SK-N-SH (cell line): ENCODE measurements at regions not wholly inside any gene's neighbourhood (a gene's known extent, or its start where the extent isn't known, plus 50 kb on each side); places are given as distances from the start of the nearest gene placed in this dataset.

Source experiments
- CTCF ChIA-PET: fragments of 300-600, 350-600 bp; formaldehyde crosslinking; extraction: SDS; loops from one replicate; lab custom pipeline; 2021; lab: Yijun Ruan, JAX
- POLR2A ChIA-PET: fragments of 350-600 bp; sonication (Branson Sonifier 250); formaldehyde crosslinking; extraction: SDS; loops from one replicate; lab custom pipeline; 2020; ENCODE audit warnings: antibody characterized with exemption, inconsistent platforms; lab: Yijun Ruan, JAX
- DNase-seq: peaks from one replicate; pipeline ENCODE4 v3.0.0; 2012
- H2AFZ ChIP-seq: fragments of 200-600 bp; sonication (generic); 2 replicates; pipeline ENCODE4 v1.8.1; 2016; ENCODE audit warnings: antibody characterized with exemption, mild to moderate bottlenecking, low read depth
- H3F3A ChIP-seq: fragments of 200-600 bp; sonication (generic); replicated peaks from 2 replicates; pipeline ENCODE3; 2016; ENCODE audit warnings: antibody characterized with exemption, mild to moderate bottlenecking; ENCODE audit not compliant: insufficient read depth
- H3K27ac ChIP-seq, 2 experiments: fragments of 200-500 bp in 1 of 2; fragments of 200-600 bp in 1 of 2; sonication (Bioruptor generic) in 1 of 2; sonication (generic), shearing (Covaris generic) in 1 of 2; 2 replicates each; pipeline versions ENCODE4 v1.5.1 to v1.6.1; 2014 to 2016; ENCODE audit warnings: low read depth in 2 of 2, inconsistent platforms in 1 of 2, low read length in 1 of 2, mild to moderate bottlenecking in 1 of 2, mixed read lengths in 1 of 2
- H3K27me3 ChIP-seq: fragments of 200-600 bp; sonication (generic), shearing (Covaris generic); 2 replicates; pipeline ENCODE4 v1.6.1; 2016; ENCODE audit warnings: mixed run types; ENCODE audit not compliant: insufficient read depth
- H3K36me3 ChIP-seq, 2 experiments: fragments of 200-500 bp in 1 of 2; fragments of 200-600 bp in 1 of 2; sonication (Bioruptor generic) in 1 of 2; sonication (generic) in 1 of 2; replicated peaks in 1 of 2; 2 replicates each; pipeline versions ENCODE3 to v1.5.1; 2014 to 2016; ENCODE audit warnings: low read length in 1 of 2, mild to moderate bottlenecking in 1 of 2; ENCODE audit not compliant: insufficient read depth in 2 of 2, control insufficient read depth in 1 of 2
- H3K4me1 ChIP-seq, 2 experiments: fragments of 200-500 bp in 1 of 2; fragments of 200-600 bp in 1 of 2; sonication (Bioruptor generic) in 1 of 2; sonication (generic), shearing (Covaris generic) in 1 of 2; 2 replicates each; pipeline versions ENCODE4 v1.5.1 to v1.6.1; 2014 to 2016; ENCODE audit warnings: low read depth in 1 of 2, low read length in 1 of 2, mixed run types in 1 of 2; ENCODE audit not compliant: insufficient read depth in 2 of 2, control insufficient read depth in 1 of 2
- H3K4me2 ChIP-seq: fragments of 200-600 bp; sonication (generic), shearing (Covaris generic); 2 replicates; pipeline ENCODE4 v1.6.1; 2017; ENCODE audit warnings: mixed run types
- H3K4me3 ChIP-seq, 2 experiments: fragments of 200-500 bp in 1 of 2; fragments of 200-600 bp in 1 of 2; sonication (Bioruptor generic) in 1 of 2; sonication (generic), shearing (Covaris generic) in 1 of 2; 2 replicates each; pipeline versions ENCODE4 v1.5.1 to v1.8.1; 2014 to 2016; ENCODE audit warnings: low read depth in 2 of 2, inconsistent platforms in 1 of 2, low read length in 1 of 2, mild to moderate bottlenecking in 1 of 2, mixed read lengths in 1 of 2, moderate library complexity in 1 of 2
- H3K79me2 ChIP-seq: fragments of 200-600 bp; sonication (generic); 2 replicates; pipeline ENCODE4 v1.8.1; 2017; ENCODE audit warnings: mild to moderate bottlenecking; ENCODE audit not compliant: insufficient read depth
- H3K9ac ChIP-seq: fragments of 200-600 bp; sonication (generic); 2 replicates; pipeline ENCODE4 v1.6.1; 2017; ENCODE audit warnings: mixed run types
- H3K9me2 ChIP-seq: fragments of 200-600 bp; sonication (generic); 2 replicates; pipeline ENCODE4 v1.6.1; 2017; ENCODE audit warnings: mixed run types
- H3K9me3 ChIP-seq: fragments of 200-600 bp; sonication (generic); 2 replicates; pipeline ENCODE4 v1.6.1; 2017; ENCODE audit warnings: mixed run types, mild to moderate bottlenecking, moderate library complexity
- H4K20me1 ChIP-seq: fragments of 200-600 bp; sonication (generic); 2 replicates; pipeline ENCODE4 v1.6.1; 2017; ENCODE audit warnings: mild to moderate bottlenecking, mixed run types; ENCODE audit not compliant: insufficient read depth
- CHD2 ChIP-seq: fragments of 150-350 bp; IDR thresholded peaks from 2 replicates; pipeline ENCODE4 v1.6.1; 2018; ENCODE audit warnings: low read length; ENCODE audit not compliant: partially characterized antibody
- EZH2phosphoT487 ChIP-seq: fragments of 200-600 bp; sonication (generic); IDR thresholded peaks from 2 replicates; pipeline ENCODE4 v1.6.1; 2017; ENCODE audit warnings: low read depth, mixed run types, mild to moderate bottlenecking, antibody characterized with exemption, moderate library complexity, borderline replicate concordance
- GABPA ChIP-seq: IDR thresholded peaks from 2 replicates; pipeline ENCODE4 v1.4.0; 2012; ENCODE audit warnings: low read depth, mild to moderate bottlenecking
- GATA2 ChIP-seq: sonication (generic); formaldehyde crosslinking; IDR thresholded peaks from 2 replicates; pipeline ENCODE4 v1.5.0; 2020; ENCODE audit warnings: mild to moderate bottlenecking, missing genetic modification reagents
- MAX ChIP-seq: IDR thresholded peaks from 2 replicates; pipeline ENCODE4 v1.4.0; 2012; ENCODE audit warnings: low read depth
- MXI1 ChIP-seq: IDR thresholded peaks from 2 replicates; pipeline ENCODE4 v1.6.1; 2012; ENCODE audit warnings: mild to moderate bottlenecking, low read depth, low read length, improper control_type of control experiment
- RAD21 ChIP-seq: IDR thresholded peaks from 2 replicates; pipeline ENCODE4 v1.6.1; 2012; ENCODE audit warnings: mild to moderate bottlenecking, low read length
- RFX5 ChIP-seq: IDR thresholded peaks from 2 replicates; pipeline ENCODE4 v1.6.1; 2012; ENCODE audit warnings: mild to moderate bottlenecking, improper control_type of control experiment, low read length
- TAF1 ChIP-seq: IDR thresholded peaks from 2 replicates; pipeline ENCODE4 v1.6.1; 2012; ENCODE audit warnings: low read depth, mild to moderate bottlenecking, low read length, moderate library complexity, borderline replicate concordance
- TEAD4 ChIP-seq: IDR thresholded peaks from 2 replicates; pipeline ENCODE4 v1.4.0; 2012; ENCODE audit warnings: mild to moderate bottlenecking, borderline replicate concordance; ENCODE audit not compliant: insufficient read depth
- USF1 ChIP-seq: IDR thresholded peaks from 2 replicates; pipeline ENCODE4 v1.4.0; 2012; ENCODE audit warnings: low read depth, borderline replicate concordance
- YY1 ChIP-seq: IDR thresholded peaks from 2 replicates; pipeline ENCODE4 v1.4.0; 2012; ENCODE audit warnings: low read depth, mild to moderate bottlenecking
- WGBS: methylation state at CpG from one replicate; pipeline ENCODE4 v1.1.6; 2017; ENCODE audit warnings: low lambda C conversion rate; 5-methylcytosine and 5-hydroxymethylcytosine counted together

GRCh38 chr4:1470816-1471442 is 64.7 kb upstream of the NKX1-1 start:
- ChIA-PET CTCF (interaction anchor here (1.5 kb wide), 1 partner anchor 42 kb away, joined by 3 read pairs; no protein-coding TSS in a partner anchor), POLR2A (no interaction called here)
- H4K20me1 ChIP-seq, result no peaks in the 10 kb centered on the region
- no peaks in the 10 kb centered on the region for H3K9me3 ChIP-seq
- peak; percentile 19 for DNase-seq
- H3K27me3 ChIP-seq, result peaks cover 26% of the 10 kb centered on the region
- H3F3A ChIP-seq, result no peaks in the 10 kb centered on the region
- H3K4me1 ChIP-seq, result no peaks in the 10 kb centered on the region; a peak in 1 of 4 replicates
- TF ChIP-seq CHD2 (no peak), YY1 (no peak), RFX5 (no peak), EZH2phosphoT487 (no peak)
- no peaks in the 10 kb centered on the region for H3K9me2 ChIP-seq
- no peak overlapping the region for H3K4me3 ChIP-seq
- no peaks in the 10 kb centered on the region for H3K36me3 ChIP-seq
- no peaks in the 10 kb centered on the region for H3K79me2 ChIP-seq
- H3K27ac ChIP-seq, result no peak overlapping the region
- no peak overlapping the region for H3K9ac ChIP-seq
- no peak overlapping the region for H2AFZ ChIP-seq
- 24% methylated on average over 5 of the region's 12 CpGs for WGBS
- no peak overlapping the region for H3K4me2 ChIP-seq

GRCh38 chr4:1470393-1470670 is 64.1 kb upstream of the NKX1-1 start:
- no peaks in the 10 kb centered on the region for H3K9me3 ChIP-seq
- H3K4me3 ChIP-seq, result no peak overlapping the region
- no peaks in the 10 kb centered on the region for H3K79me2 ChIP-seq
- no peak overlapping the region for H3K27ac ChIP-seq
- H3K27me3 ChIP-seq, result peaks cover 26% of the 10 kb centered on the region
- no peaks in the 10 kb centered on the region for H3F3A ChIP-seq
- no peaks in the 10 kb centered on the region for H4K20me1 ChIP-seq
- TF ChIP-seq MAX (no peak), GATA2 (0 out of 2 replicates have a peak, but pooled peaks have one; percentile 1)
- TF ChIP-seq, all 33 proteins: peak for 1
- POLR2A ChIA-PET, result no interaction called here
- H3K4me2 ChIP-seq, result no peak overlapping the region
- H3K9me2 ChIP-seq, result no peaks in the 10 kb centered on the region
- DNase-seq, result peak; percentile 21
- no peaks in the 10 kb centered on the region; a peak in 1 of 4 replicates for H3K4me1 ChIP-seq
- no peak overlapping the region for H3K9ac ChIP-seq
- H3K36me3 ChIP-seq, result no peaks in the 10 kb centered on the region
- 5% methylated on average over 4 of the region's 7 CpGs for WGBS
- H2AFZ ChIP-seq, result no peak overlapping the region
- CTCF ChIA-PET, result interaction anchor here (1.5 kb wide), 1 partner anchor 43 kb away, joined by 3 read pairs; no protein-coding TSS in a partner anchor

DNA sequence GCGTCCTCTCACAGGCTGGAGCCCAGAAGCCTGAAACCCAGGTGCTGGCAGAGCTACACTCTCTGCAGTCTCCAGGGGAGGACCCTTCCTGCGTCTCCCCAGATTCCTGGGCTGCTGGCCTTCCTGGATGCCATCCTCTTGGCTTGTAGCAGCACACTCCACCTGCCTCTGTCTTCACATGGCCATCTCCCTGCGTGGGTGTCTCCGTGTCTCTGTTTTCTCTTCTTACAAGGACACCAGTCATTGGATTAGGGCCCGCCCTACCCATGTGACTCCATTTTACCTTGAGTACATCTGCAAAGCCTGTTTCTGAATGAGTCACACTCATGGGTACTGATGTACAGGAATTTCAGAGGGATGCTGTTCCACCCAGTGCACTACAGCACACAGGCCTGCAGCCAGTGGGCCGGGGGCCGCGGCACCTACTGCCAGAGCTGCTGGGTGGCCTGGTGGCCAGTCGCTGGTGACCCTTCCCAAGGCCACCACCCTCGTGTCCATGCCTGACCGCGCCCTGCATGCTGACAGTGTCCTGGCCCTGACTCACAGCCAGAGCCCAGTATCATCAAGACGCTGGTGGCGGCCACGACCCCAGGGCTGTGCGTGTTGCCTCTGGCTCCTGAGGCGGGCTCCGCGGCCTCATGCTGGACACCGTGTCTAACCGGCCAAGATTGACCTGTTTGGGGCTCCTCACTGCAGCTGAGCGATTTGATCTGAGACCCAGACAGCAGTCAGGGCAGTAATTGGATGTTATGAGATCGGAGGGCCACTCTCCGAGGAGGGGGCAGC is 63.6 kb upstream of the NKX1-1 start:
- H3K9me2 ChIP-seq, result no peaks in the 10 kb centered on the region
- no peak overlapping the region for H2AFZ ChIP-seq
- H3F3A ChIP-seq, result no peaks in the 10 kb centered on the region
- H3K27ac ChIP-seq, result no peak overlapping the region
- no peak overlapping the region for H3K4me3 ChIP-seq
- ChIA-PET CTCF (no interaction called here), POLR2A (no interaction called here)
- peaks cover 31% of the 10 kb centered on the region for H3K27me3 ChIP-seq
- no peak overlapping the region for H3K4me2 ChIP-seq
- H3K9me3 ChIP-seq, result no peaks in the 10 kb centered on the region
- H4K20me1 ChIP-seq, result no peaks in the 10 kb centered on the region
- no peak overlapping the region for H3K9ac ChIP-seq
- no peaks in the 10 kb centered on the region for H3K79me2 ChIP-seq
- DNase-seq, result peak; percentile 16
- 45% methylated on average over 15 of the region's 24 CpGs for WGBS
- no peaks in the 10 kb centered on the region; a peak in 1 of 4 replicates for H3K4me1 ChIP-seq
- TF ChIP-seq RAD21, result no peak
- TF ChIP-seq TAF1, result no peak
- no peak for TF ChIP-seq TEAD4
- no peak for TF ChIP-seq USF1
- no peak for TF ChIP-seq MXI1
- TF ChIP-seq CHD2, result no peak
- no peak for TF ChIP-seq GABPA
- 0 out of 2 replicates have a peak, but pooled peaks have one; percentile 9 for TF ChIP-seq GATA2
- no peaks in the 10 kb centered on the region for H3K36me3 ChIP-seq
